Caco-2 (cell line): ENCODE measurements at regions not wholly inside any gene's neighbourhood (a gene's known extent, or its start where the extent isn't known, plus 50 kb on each side); places are given as distances from the start of the nearest gene placed in this dataset.

Experiments used
- BruUV-seq: library from RNA; stranded (reverse); fragments of 400-500 nt; replicated peaks from 2 replicates; lab custom pipeline; 2021; lab: Mats Ljungman, UMichigan
- CTCF ChIA-PET: fragments of 300-600 bp; sonication (Branson Sonifier 250); formaldehyde crosslinking; loops from one replicate; lab custom pipeline; 2022; ENCODE audit warnings: antibody characterized with exemption; lab: Charles Lee
- POLR2A ChIA-PET: fragments of 300-600 bp; sonication (Branson Sonifier 250); formaldehyde crosslinking; loops from one replicate; lab custom pipeline; 2022; ENCODE audit warnings: antibody characterized with exemption; lab: Charles Lee
- DNase-seq, 2 experiments: peaks; one replicate each; pipeline versions ENCODE4 v3.0.0 to v3.0.0-alpha.2; 2020 to 2022
- H3K27me3 ChIP-seq: replicated peaks from 2 replicates; pipeline ENCODE4 v1.6.0; 2011; ENCODE audit warnings: low read length; ENCODE audit not compliant: control insufficient read depth, insufficient read depth
- H3K36me3 ChIP-seq: 2 replicates; pipeline ENCODE4 v1.5.1; 2011; ENCODE audit warnings: low read length; ENCODE audit not compliant: control insufficient read depth, insufficient read depth
- H3K4me1 ChIP-seq: fragments of 250-450 bp; sonication (Bioruptor Pico); 2 replicates; pipeline ENCODE4 v1.5.1; 2020; ENCODE audit warnings: mild to moderate bottlenecking
- H3K4me3 ChIP-seq: 2 replicates; pipeline ENCODE4 v1.5.1; 2011; ENCODE audit warnings: low read depth, mild to moderate bottlenecking, control low read depth, low read length
- H3K9me3 ChIP-seq: fragments of 250-450 bp; sonication (Bioruptor Pico); 2 replicates; pipeline ENCODE4 v1.5.1; 2020; ENCODE audit warnings: mild to moderate bottlenecking, moderate library complexity
- H3K27ac Mint-ChIP-seq: one replicate; pipeline ENCODE4 v1.8.0; 2022; ENCODE audit warnings: mixed read lengths; ENCODE audit not compliant: unreplicated experiment
- H3K27me3 Mint-ChIP-seq: one replicate; pipeline ENCODE4 v1.8.0; 2022; ENCODE audit warnings: mixed read lengths; ENCODE audit not compliant: insufficient read depth, unreplicated experiment
- H3K36me3 Mint-ChIP-seq: one replicate; pipeline ENCODE4 v1.8.0; 2022; ENCODE audit warnings: mild to moderate bottlenecking, mixed read lengths; ENCODE audit not compliant: insufficient read depth, unreplicated experiment
- H3K4me1 Mint-ChIP-seq: one replicate; pipeline ENCODE4 v1.8.0; 2022; ENCODE audit warnings: low read depth, mixed read lengths; ENCODE audit not compliant: unreplicated experiment
- H3K4me3 Mint-ChIP-seq: one replicate; pipeline ENCODE4 v1.8.0; 2022; ENCODE audit warnings: mild to moderate bottlenecking, moderate library complexity, mixed read lengths; ENCODE audit not compliant: unreplicated experiment
- H3K9me3 Mint-ChIP-seq: one replicate; pipeline ENCODE4 v1.8.0; 2022; ENCODE audit warnings: mixed read lengths; ENCODE audit not compliant: unreplicated experiment
- intact Hi-C: fragments of 100-400 bp; cut with micrococcal nuclease; formaldehyde crosslinking; loops from one replicate; pipeline ENCODE4 v1.10.0; 2022; ENCODE audit not compliant: unreplicated experiment
- TF ChIP-seq, protein P1 (sequence below), 2 experiments: fragments of 200-600 bp in 1 of 2; IDR thresholded peaks; 1 replicate in 1 of 2; 2 replicates in 1 of 2; pipeline versions ENCODE4 v1.5.1 to v1.8.0; 2011 to 2022; ENCODE audit warnings: antibody characterized with exemption in 1 of 2, control low read depth in 1 of 2, inconsistent platforms in 1 of 2, low read depth in 1 of 2, low read length in 1 of 2, mild to moderate bottlenecking in 1 of 2, moderate library complexity in 1 of 2; ENCODE audit not compliant: insufficient read depth in 1 of 2, severe bottlenecking in 1 of 2, unreplicated experiment in 1 of 2

DNA sequence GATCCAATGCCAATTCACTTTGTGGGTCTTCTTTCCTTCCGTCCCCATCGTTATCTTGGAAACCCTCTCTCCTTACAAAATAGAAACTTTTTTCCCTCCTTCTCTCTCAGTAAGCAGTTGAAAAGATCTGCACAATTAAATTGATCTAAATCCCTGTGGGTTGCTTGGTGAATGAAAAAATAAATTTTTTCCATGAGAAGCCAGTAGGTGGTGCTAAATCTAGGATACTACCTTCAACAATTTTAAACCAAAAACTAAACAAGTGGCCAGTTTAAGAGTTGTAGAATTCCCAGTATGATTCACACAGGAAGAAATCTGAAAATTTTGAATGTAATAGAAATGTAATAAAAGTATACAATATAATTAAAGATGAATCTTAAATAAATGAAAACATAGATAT lies 990.3 kb upstream of the ZNF722 start:
- BruUV-seq: no TSS peak
- TF ChIP-seq, protein P1, sequence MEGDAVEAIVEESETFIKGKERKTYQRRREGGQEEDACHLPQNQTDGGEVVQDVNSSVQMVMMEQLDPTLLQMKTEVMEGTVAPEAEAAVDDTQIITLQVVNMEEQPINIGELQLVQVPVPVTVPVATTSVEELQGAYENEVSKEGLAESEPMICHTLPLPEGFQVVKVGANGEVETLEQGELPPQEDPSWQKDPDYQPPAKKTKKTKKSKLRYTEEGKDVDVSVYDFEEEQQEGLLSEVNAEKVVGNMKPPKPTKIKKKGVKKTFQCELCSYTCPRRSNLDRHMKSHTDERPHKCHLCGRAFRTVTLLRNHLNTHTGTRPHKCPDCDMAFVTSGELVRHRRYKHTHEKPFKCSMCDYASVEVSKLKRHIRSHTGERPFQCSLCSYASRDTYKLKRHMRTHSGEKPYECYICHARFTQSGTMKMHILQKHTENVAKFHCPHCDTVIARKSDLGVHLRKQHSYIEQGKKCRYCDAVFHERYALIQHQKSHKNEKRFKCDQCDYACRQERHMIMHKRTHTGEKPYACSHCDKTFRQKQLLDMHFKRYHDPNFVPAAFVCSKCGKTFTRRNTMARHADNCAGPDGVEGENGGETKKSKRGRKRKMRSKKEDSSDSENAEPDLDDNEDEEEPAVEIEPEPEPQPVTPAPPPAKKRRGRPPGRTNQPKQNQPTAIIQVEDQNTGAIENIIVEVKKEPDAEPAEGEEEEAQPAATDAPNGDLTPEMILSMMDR (IDR thresholded peaks at IDR 0.05; ENCODE audit: insufficient read depth in 1 of 2, low read depth in 1 of 2, low read length in 1 of 2, severe bottlenecking in 1 of 2, unreplicated experiment in 1 of 2): no peak
- Mint-ChIP-seq H3K27ac (no peak overlapping the region), H3K36me3 (no peaks in the 10 kb centered on the region), H3K9me3 (peaks cover 30% of the 10 kb centered on the region), H3K4me3 (no peak overlapping the region), H3K27me3 (no peaks in the 10 kb centered on the region), H3K4me1 (no peaks in the 10 kb centered on the region)
- POLR2A ChIA-PET: no interaction called here
- no peaks in the 10 kb centered on the region for H3K4me1 ChIP-seq
- CTCF ChIA-PET: no interaction called here
- H3K36me3 ChIP-seq: no peaks in the 10 kb centered on the region
- H3K9me3 ChIP-seq: no peaks in the 10 kb centered on the region; the same call in 1 of the 2 replicates
- intact Hi-C loops: no loop called here
- H3K4me3 ChIP-seq: no peak overlapping the region
- no peak for DNase-seq
- H3K27me3 ChIP-seq: no peaks in the 10 kb centered on the region

DNA sequence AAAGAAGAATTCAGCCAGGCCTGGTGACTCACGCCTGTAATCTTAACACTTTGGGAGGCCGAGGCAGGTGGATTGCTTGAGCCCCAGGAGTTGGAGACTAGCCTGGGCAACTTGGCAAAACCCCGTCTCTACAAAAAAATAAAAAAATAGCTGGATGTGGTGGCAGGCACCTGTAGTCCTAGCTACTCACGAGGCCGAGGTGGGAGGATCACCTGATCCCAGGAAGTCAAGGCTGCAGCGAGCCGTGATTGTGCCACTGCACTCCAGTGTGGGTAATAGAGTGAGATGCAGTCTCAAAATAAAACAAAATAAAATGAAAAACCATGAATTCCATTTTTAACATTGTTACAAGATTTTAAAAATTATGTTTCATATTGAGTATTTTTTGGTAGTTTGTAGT lies 988.9 kb upstream of the ZNF722 start:
- ChIA-PET CTCF (no interaction called here), POLR2A (no interaction called here)
- H3K9me3 Mint-ChIP-seq: peaks cover 34% of the 10 kb centered on the region
- Histone ChIP-seq H3K36me3 (no peaks in the 10 kb centered on the region), H3K9me3 (peaks cover 4% of the 10 kb centered on the region; the same call in 1 of the 2 replicates), H3K4me1 (no peaks in the 10 kb centered on the region), H3K27me3 (no peaks in the 10 kb centered on the region), H3K4me3 (no peak overlapping the region)
- no peaks in the 10 kb centered on the region for H3K4me1 Mint-ChIP-seq
- H3K27ac Mint-ChIP-seq: no peak overlapping the region
- intact Hi-C loops: no loop called here
- H3K36me3 Mint-ChIP-seq: no peaks in the 10 kb centered on the region
- TF ChIP-seq, protein P1 (IDR thresholded peaks at IDR 0.05; ENCODE audit: insufficient read depth in 1 of 2, low read depth in 1 of 2, low read length in 1 of 2, severe bottlenecking in 1 of 2, unreplicated experiment in 1 of 2): no peak
- no TSS peak for BruUV-seq
- no peak for DNase-seq
- no peaks in the 10 kb centered on the region for H3K27me3 Mint-ChIP-seq
- no peak overlapping the region for H3K4me3 Mint-ChIP-seq

DNA sequence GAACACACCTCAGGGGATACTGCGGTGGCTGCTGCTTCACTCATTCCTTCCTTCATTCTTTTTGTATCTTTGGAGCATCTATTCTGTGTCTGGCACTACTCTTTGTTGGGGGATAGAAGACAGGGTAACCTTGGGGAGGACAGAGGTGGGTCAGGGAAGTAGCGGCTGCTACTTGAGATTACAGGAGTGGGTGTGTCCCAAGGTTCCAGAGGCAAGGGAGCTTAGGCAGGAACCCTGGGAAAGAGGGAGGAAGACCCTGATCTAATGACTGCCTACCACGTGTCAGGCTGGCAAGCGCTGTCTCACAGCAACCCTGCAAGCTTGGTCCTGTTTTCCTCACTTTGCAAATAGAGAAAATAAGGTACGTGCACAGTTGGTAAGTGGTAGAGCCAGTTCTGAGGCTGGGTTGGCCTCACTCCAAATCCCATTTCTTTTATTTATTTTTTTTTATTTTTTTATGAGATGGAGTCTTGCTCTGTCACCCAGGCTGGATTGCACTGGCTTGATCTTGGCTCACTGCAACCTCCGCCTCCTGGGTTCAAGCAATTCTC lies 985.9 kb upstream of the ZNF722 start:
- TF ChIP-seq, protein P1 (IDR thresholded peaks at IDR 0.05; ENCODE audit: insufficient read depth in 1 of 2, low read depth in 1 of 2, low read length in 1 of 2, severe bottlenecking in 1 of 2, unreplicated experiment in 1 of 2): no peak
- Histone ChIP-seq H3K4me3 (no peak overlapping the region), H3K27me3 (no peaks in the 10 kb centered on the region), H3K36me3 (no peaks in the 10 kb centered on the region), H3K4me1 (no peaks in the 10 kb centered on the region), H3K9me3 (peaks cover 10% of the 10 kb centered on the region; the same call in 1 of the 2 replicates)
- POLR2A ChIA-PET: no interaction called here
- H3K27ac Mint-ChIP-seq: no peak overlapping the region
- no peaks in the 10 kb centered on the region for H3K27me3 Mint-ChIP-seq
- no peaks in the 10 kb centered on the region for H3K4me1 Mint-ChIP-seq
- H3K4me3 Mint-ChIP-seq: no peak overlapping the region
- H3K36me3 Mint-ChIP-seq: no peaks in the 10 kb centered on the region
- intact Hi-C loops: no loop called here
- no peak for DNase-seq
- peaks cover 51% of the 10 kb centered on the region for H3K9me3 Mint-ChIP-seq
- BruUV-seq: no TSS peak
- CTCF ChIA-PET: interaction anchor here (0.7 kb wide), 1 partner anchor 102 kb away, joined by 5 read pairs; no protein-coding TSS in a partner anchor
